HepG2 (cell line): ENCODE measurements at regions not wholly inside any gene's neighbourhood (a gene's known extent, or its start where the extent isn't known, plus 50 kb on each side); places are given as distances from the start of the nearest gene placed in this dataset.

Source experiments
- ATAC-seq: fragments of 200-7000 bp; cut with Tn5 transposase; 3 replicates; pipeline ENCODE4 v1.9.1; 2020; ENCODE audit warnings: mild to moderate bottlenecking, moderate library complexity
- BruUV-seq: library from RNA; stranded (reverse); fragments of 400-500 nt; replicated peaks from 2 replicates; lab custom pipeline; 2021; lab: Mats Ljungman, UMichigan
- CTCF ChIA-PET: fragments of 300-600 bp; formaldehyde crosslinking; extraction: SDS; loops from one replicate; lab custom pipeline; 2021; ENCODE audit warnings: low total read pairs, inconsistent platforms, low intra/inter-chr PET ratio; lab: Yijun Ruan, JAX
- POLR2A ChIA-PET: fragments of 350-600 bp; sonication (Branson Sonifier 250); formaldehyde crosslinking; loops from one replicate; lab custom pipeline; 2020; ENCODE audit warnings: antibody characterized with exemption, inconsistent platforms; lab: Yijun Ruan, JAX
- DNase-seq: peaks from one replicate; pipeline ENCODE4 v3.0.0-alpha.2; 2015; ENCODE audit warnings: low spot score
- FAIRE-seq: peaks from 3 replicates; lab custom pipeline; 2011; peaks lifted over from hg19 to GRCh38; lab: Jason Lieb, UNC
- H2AFZ ChIP-seq: one replicate; pipeline ENCODE4 v1.6.1; 2011; ENCODE audit warnings: low read length, inconsistent platforms
- H3K27ac ChIP-seq: fragments of 300-600 bp; 3 replicates; pipeline ENCODE4 v1.8.0; 2011; ENCODE audit warnings: mixed run types, mild to moderate bottlenecking, mixed read lengths, low read length, inconsistent platforms; ENCODE audit not compliant: insufficient read depth; ENCODE audit errors: extremely low read length
- H3K27me3 ChIP-seq, 2 experiments: fragments of 200-600 bp in 1 of 2; 2 replicates in 1 of 2; 3 replicates in 1 of 2; pipeline versions ENCODE4 v1.6.0 to v1.8.0; 2011; ENCODE audit warnings: low read length in 2 of 2, mild to moderate bottlenecking in 2 of 2, moderate library complexity in 2 of 2, inconsistent platforms in 1 of 2; ENCODE audit not compliant: insufficient read depth in 2 of 2, control insufficient read depth in 1 of 2
- H3K36me3 ChIP-seq, 2 experiments: fragments of 200-600 bp in 1 of 2; replicated peaks in 1 of 2; 2 replicates in 1 of 2; 3 replicates in 1 of 2; pipeline versions ENCODE4 v1.5.1 to v1.8.0; 2011; ENCODE audit warnings: low read length in 2 of 2, inconsistent platforms in 1 of 2; ENCODE audit not compliant: insufficient read depth in 2 of 2, control insufficient read depth in 1 of 2
- H3K4me1 ChIP-seq: 2 replicates; pipeline ENCODE4 v1.5.1; 2012; ENCODE audit warnings: low read length, inconsistent platforms; ENCODE audit not compliant: insufficient read depth
- H3K4me2 ChIP-seq: 2 replicates; pipeline ENCODE4 v1.6.0; 2011; ENCODE audit warnings: low read depth, low read length, inconsistent platforms
- H3K4me3 ChIP-seq, 3 experiments: fragments of 200-600 bp in 1 of 3; sonication (generic), shearing (Covaris generic) in 1 of 3; replicated peaks in 1 of 3; 2 replicates each; pipeline ENCODE4 v1.5.1; 2011 to 2016; ENCODE audit warnings: low read length in 3 of 3, inconsistent platforms in 2 of 3, low read depth in 2 of 3, mild to moderate bottlenecking in 2 of 3, control low read depth in 1 of 3, mixed read lengths in 1 of 3; ENCODE audit not compliant: insufficient read depth in 1 of 3
- H3K79me2 ChIP-seq: one replicate; pipeline ENCODE4 v1.6.1; 2011; ENCODE audit warnings: low read length, inconsistent platforms; ENCODE audit not compliant: insufficient read depth
- H3K9ac ChIP-seq: 2 replicates; pipeline ENCODE4 v1.6.0; 2011; ENCODE audit warnings: mild to moderate bottlenecking, low read depth, low read length, inconsistent platforms; ENCODE audit not compliant: insufficient read depth
- H3K9me3 ChIP-seq: 2 replicates; pipeline ENCODE4 v1.5.1; 2012; ENCODE audit warnings: mild to moderate bottlenecking, low read length
- H4K20me1 ChIP-seq: 2 replicates; pipeline ENCODE4 v1.6.0; 2011; ENCODE audit warnings: inconsistent platforms, mild to moderate bottlenecking, low read length, moderate library complexity; ENCODE audit not compliant: insufficient read depth
- BRCA1 ChIP-seq: sonication (generic); formaldehyde crosslinking; IDR thresholded peaks from 2 replicates; pipeline ENCODE4 v1.4.0; 2020; ENCODE audit warnings: missing genetic modification reagents
- FOXJ3 ChIP-seq: sonication (generic); formaldehyde crosslinking; IDR thresholded peaks from 2 replicates; pipeline ENCODE4 v1.4.0; 2020; ENCODE audit warnings: missing genetic modification reagents, mild to moderate bottlenecking, borderline replicate concordance
- GABPB1 ChIP-seq: IDR thresholded peaks from 2 replicates; pipeline ENCODE4 v1.6.1; 2016; ENCODE audit warnings: mild to moderate bottlenecking, missing genetic modification reagents, moderate library complexity, missing compliant biosample characterization
- GLI4 ChIP-seq: sonication (generic); formaldehyde crosslinking; IDR thresholded peaks from 2 replicates; pipeline ENCODE4 v1.5.1; 2020; ENCODE audit warnings: missing genetic modification reagents, mild to moderate bottlenecking, moderate library complexity, borderline replicate concordance
- GLMP ChIP-seq: sonication (generic); formaldehyde crosslinking; IDR thresholded peaks from 2 replicates; pipeline ENCODE4 v1.9.0; 2021; ENCODE audit warnings: missing genetic modification reagents, mild to moderate bottlenecking, borderline replicate concordance
- HDAC2 ChIP-seq: sonication (generic); formaldehyde crosslinking; IDR thresholded peaks from 2 replicates; pipeline ENCODE4 v1.4.0; 2020; ENCODE audit warnings: missing genetic modification reagents
- KAT7 ChIP-seq: IDR thresholded peaks from 2 replicates; pipeline ENCODE4 v1.6.1; 2018; ENCODE audit warnings: borderline replicate concordance, missing compliant biosample characterization
- KDM2A ChIP-seq: sonication (generic); formaldehyde crosslinking; IDR thresholded peaks from 2 replicates; pipeline ENCODE4 v1.4.0; 2020; ENCODE audit warnings: low read depth, missing genetic modification reagents, borderline replicate concordance
- MIXL1 ChIP-seq: IDR thresholded peaks from 2 replicates; pipeline ENCODE4 v1.6.1; 2016
- RERE ChIP-seq: IDR thresholded peaks from 2 replicates; pipeline ENCODE4 v1.6.1; 2016; ENCODE audit warnings: low read depth, missing genetic modification reagents, missing compliant biosample characterization
- SRSF4 ChIP-seq: fragments of 200-400 bp; formaldehyde crosslinking; IDR thresholded peaks from one replicate; pipeline ENCODE4 v1.6.1; 2018; ENCODE audit warnings: mild to moderate bottlenecking, low read depth, low read length, moderate library complexity; ENCODE audit not compliant: poor library complexity, severe bottlenecking
- ZNF510 ChIP-seq: sonication (generic); formaldehyde crosslinking; IDR thresholded peaks from 2 replicates; pipeline ENCODE4 v1.4.0; 2020; ENCODE audit warnings: low read depth, mild to moderate bottlenecking, missing genetic modification reagents
- ZNF512 ChIP-seq: sonication (generic); formaldehyde crosslinking; IDR thresholded peaks from 2 replicates; pipeline ENCODE4 v1.4.0; 2020; ENCODE audit warnings: mild to moderate bottlenecking, missing genetic modification reagents
- WGBS: methylation state at CpG from one replicate; pipeline ENCODE4 v1.1.6; 2017; ENCODE audit warnings: low lambda C conversion rate; 5-methylcytosine and 5-hydroxymethylcytosine counted together
- in situ Hi-C: cut with HindIII; loops from 2 replicates; pipeline ENCODE4 v1.10.0; 2017; ENCODE audit warnings: low pct_unique_long_range_greater_than_20kb; ENCODE audit not compliant: extremely low pct_ligation_motif_present
- intact Hi-C: fragments of 100-400 bp; cut with micrococcal nuclease; formaldehyde crosslinking; loops from one replicate; pipeline ENCODE4 v1.10.0; 2022; ENCODE audit not compliant: unreplicated experiment

- ChIA-PET CTCF (no interaction called here), POLR2A (no interaction called here)
- H2AFZ ChIP-seq = no peak overlapping the region
- no peaks in the 10 kb centered on the region for H3K36me3 ChIP-seq
- H3K4me1 ChIP-seq = no peaks in the 10 kb centered on the region
- H3K27me3 ChIP-seq = peaks cover 0 to 2% of the 10 kb centered on the region in 2 experiments; a peak in 1 of 5 replicates
- no peak overlapping the region for H3K4me3 ChIP-seq
- DNase-seq = no peak
- no peak overlapping the region for H3K4me2 ChIP-seq
- WGBS = 10% methylated on average over 1 of the region's 1 CpG
- no peak overlapping the region for H3K9ac ChIP-seq
- no peaks in the 10 kb centered on the region for H3K9me3 ChIP-seq
- FAIRE-seq = no peak
- in situ Hi-C loops = no loop called here
- no peak for ATAC-seq
- intact Hi-C loops = no loop called here
- no TSS peak for BruUV-seq
- no peaks in the 10 kb centered on the region for H4K20me1 ChIP-seq
- H3K27ac ChIP-seq = no peak overlapping the region
- H3K79me2 ChIP-seq = no peaks in the 10 kb centered on the region
- TF ChIP-seq SRSF4 (no peak), GLMP (CRISPR knock-in tag) (no peak), ZNF512 (CRISPR knock-in tag) (no peak), BRCA1 (CRISPR knock-in tag) (no peak), KDM2A (no peak), GABPB1 (CRISPR knock-in tag) (no peak), RERE (no peak), FOXJ3 (CRISPR knock-in tag) (no peak), KAT7 (no peak), ZNF510 (no peak), MIXL1 (no peak), GLI4 (CRISPR knock-in tag) (no peak), HDAC2 (CRISPR knock-in tag) (no peak)
These were observed 52.9 kb upstream of the JDP2 start for GRCh38 chr14:75374911-75375310.
